ENCODE measurements at regions not wholly inside any gene's neighbourhood (a gene's known extent, or its start where the extent isn't known, plus 50 kb on each side); places are given as distances from the start of the nearest gene placed in this dataset.

DNA sequence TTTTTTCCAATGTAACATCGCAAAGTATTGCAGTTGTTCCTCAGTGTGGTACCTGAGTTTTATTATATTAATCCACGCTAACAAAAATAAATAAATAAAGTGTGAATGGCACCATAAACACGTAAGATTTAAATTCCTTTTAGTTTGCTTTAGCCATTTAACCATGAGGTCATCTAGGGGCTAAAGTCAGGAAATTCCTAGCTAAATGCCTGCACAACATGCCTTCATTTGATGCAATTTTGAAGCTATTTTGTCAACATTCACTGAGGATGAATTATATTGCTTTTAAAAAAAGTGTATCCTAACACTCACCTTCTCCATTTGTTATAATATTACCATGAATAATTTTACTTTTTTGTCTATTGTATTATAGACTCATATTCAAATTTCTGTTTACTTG is 714.4 kb downstream of the GATA3 start:
- Histone ChIP-seq H3K4me3 (ENCODE audit: control insufficient read depth in 1 of 2, extremely low read depth in 1 of 2, low read length in 1 of 2) (no peak overlapping the region), H3K27me3 (replicated peaks in 1 of 2; ENCODE audit: control insufficient read depth in 2 of 2, extremely low read depth in 1 of 2, insufficient read depth in 2 of 2, low read length in 1 of 2) (no peaks in the 10 kb centered on the region), H3K9me3 (no peaks in the 10 kb centered on the region), H3K36me3 (ENCODE audit: control insufficient read depth in 2 of 2, extremely low read depth in 1 of 2, insufficient read depth in 1 of 2, low read length in 1 of 2) (no peaks in the 10 kb centered on the region), H3K27ac (ENCODE audit: low read length) (no peak overlapping the region), H3K4me1 (ENCODE audit: control insufficient read depth in 1 of 2, extremely low read depth in 1 of 2, insufficient read depth in 2 of 2, low read length in 2 of 2) (no peaks in the 10 kb centered on the region)
- H3K27ac Mint-ChIP-seq: no peak overlapping the region
- CTCF ChIA-PET: no interaction called here
- POLR2A ChIA-PET: interaction anchor here in 1 of 2 donors (0.6 kb wide), 1 partner anchor 105 kb away, joined by 3 read pairs; no protein-coding TSS in a partner anchor
- no CpG with 5 or more reads among the region's 3 CpGs for WGBS (ENCODE audit: insufficient coverage)
- H3K27me3 Mint-ChIP-seq: no peaks in the 10 kb centered on the region
- no peaks in the 10 kb centered on the region for H3K9me3 Mint-ChIP-seq
- no peak for DNase-seq
- no peak overlapping the region for H3K4me3 Mint-ChIP-seq
- ATAC-seq (replicated peaks in 1 of 4): no peak
- H3K4me1 Mint-ChIP-seq: peaks cover 0 to 6% (median 0%) of the 10 kb centered on the region in 3 donors
- H3K36me3 Mint-ChIP-seq: no peaks in the 10 kb centered on the region

DNA sequence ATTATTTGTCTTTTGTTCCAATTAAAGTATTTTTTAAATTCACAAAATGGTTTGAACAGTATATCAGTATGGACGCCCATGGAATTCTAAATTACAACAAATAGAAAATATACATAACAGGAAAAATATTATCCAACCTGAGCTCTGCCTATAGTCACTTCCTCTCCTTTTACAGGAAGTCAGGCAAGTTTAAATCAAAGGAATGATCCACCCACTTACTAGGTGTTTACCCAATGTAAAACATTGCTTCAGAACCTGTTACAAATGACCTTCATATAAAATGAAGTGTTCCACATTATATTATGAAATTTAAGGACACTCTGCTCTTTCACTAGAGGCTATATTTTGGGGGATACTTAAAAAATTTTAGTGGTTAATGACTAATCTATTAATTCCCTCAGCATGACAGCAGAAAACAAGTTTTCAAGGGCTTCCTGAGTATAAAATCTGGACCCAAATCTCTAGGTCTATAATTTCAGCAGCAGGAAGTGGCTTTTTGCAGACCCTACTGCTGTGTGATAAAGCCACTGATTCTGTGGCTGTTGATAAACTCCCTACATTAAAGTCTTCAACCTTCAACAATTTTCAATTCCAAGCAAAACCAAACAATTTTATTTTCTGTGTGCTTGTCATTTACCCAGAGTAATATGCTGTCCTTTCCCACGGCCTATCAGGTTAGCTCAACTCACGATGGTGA is 722.6 kb downstream of the GATA3 start:
- no peak for DNase-seq
- WGBS (ENCODE audit: insufficient coverage): 73% methylated on average over 2 of the region's 3 CpGs
- H3K27ac Mint-ChIP-seq: peak overlapping the region; percentile 50 to 76
- Histone ChIP-seq H3K36me3 (ENCODE audit: control insufficient read depth in 2 of 2, extremely low read depth in 1 of 2, insufficient read depth in 1 of 2, low read length in 1 of 2) (no peaks in the 10 kb centered on the region), H3K4me1 (ENCODE audit: control insufficient read depth in 1 of 2, extremely low read depth in 1 of 2, insufficient read depth in 2 of 2, low read length in 2 of 2) (peaks cover 6 to 15% of the 10 kb centered on the region in 2 experiments), H3K27ac (ENCODE audit: low read length) (no peak overlapping the region), H3K4me3 (ENCODE audit: control insufficient read depth in 1 of 2, extremely low read depth in 1 of 2, low read length in 1 of 2) (no peak overlapping the region), H3K9me3 (no peaks in the 10 kb centered on the region), H3K27me3 (replicated peaks in 1 of 2; ENCODE audit: control insufficient read depth in 2 of 2, extremely low read depth in 1 of 2, insufficient read depth in 2 of 2, low read length in 1 of 2) (no peaks in the 10 kb centered on the region)
- peak; percentile 26 to 77 (median 43) for ATAC-seq (replicated peaks in 1 of 4)
- ChIA-PET POLR2A (no interaction called here), CTCF (no interaction called here)
- no peaks in the 10 kb centered on the region for H3K36me3 Mint-ChIP-seq
- H3K4me1 Mint-ChIP-seq: peaks cover 17 to 21% (median 20%) of the 10 kb centered on the region in 3 donors
- H3K9me3 Mint-ChIP-seq: no peaks in the 10 kb centered on the region
- H3K4me3 Mint-ChIP-seq: peak overlapping the region in 1 of 3 donors; percentile 39
- no peaks in the 10 kb centered on the region for H3K27me3 Mint-ChIP-seq

DNA sequence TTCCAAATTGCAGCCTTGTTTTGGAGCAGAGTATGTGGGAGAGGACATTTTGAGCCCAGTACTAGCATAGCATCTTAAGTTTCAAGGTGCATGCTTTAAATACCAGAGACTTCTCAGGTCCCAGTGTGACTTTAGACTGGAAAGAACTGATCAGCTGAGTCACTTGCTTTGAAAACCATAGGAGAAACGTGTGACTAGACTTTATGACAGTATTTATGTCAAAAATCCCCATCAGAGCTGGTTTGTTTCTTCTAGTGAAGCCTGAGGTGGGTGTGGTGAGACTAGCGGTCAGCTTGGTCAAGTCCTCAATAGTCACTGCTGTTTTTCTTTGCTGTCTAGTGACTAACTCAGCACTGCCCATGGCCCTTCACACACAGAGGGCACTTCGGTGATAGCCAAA is 724.2 kb downstream of the GATA3 start:
- DNase-seq: no peak
- CTCF ChIA-PET: interaction anchor here in 1 of 2 donors (0.5 kb wide), 1 partner anchor 11 kb away, joined by 5 read pairs; no protein-coding TSS in a partner anchor
- peaks cover 17 to 21% (median 20%) of the 10 kb centered on the region in 3 donors for H3K4me1 Mint-ChIP-seq
- Histone ChIP-seq H3K27ac (ENCODE audit: low read length) (no peak overlapping the region), H3K36me3 (ENCODE audit: control insufficient read depth in 2 of 2, extremely low read depth in 1 of 2, insufficient read depth in 1 of 2, low read length in 1 of 2) (no peaks in the 10 kb centered on the region), H3K27me3 (replicated peaks in 1 of 2; ENCODE audit: control insufficient read depth in 2 of 2, extremely low read depth in 1 of 2, insufficient read depth in 2 of 2, low read length in 1 of 2) (no peaks in the 10 kb centered on the region), H3K4me1 (ENCODE audit: control insufficient read depth in 1 of 2, extremely low read depth in 1 of 2, insufficient read depth in 2 of 2, low read length in 2 of 2) (peaks cover 6 to 15% of the 10 kb centered on the region in 2 experiments), H3K4me3 (ENCODE audit: control insufficient read depth in 1 of 2, extremely low read depth in 1 of 2, low read length in 1 of 2) (no peak overlapping the region), H3K9me3 (no peaks in the 10 kb centered on the region)
- H3K27me3 Mint-ChIP-seq: no peaks in the 10 kb centered on the region
- no peak overlapping the region for H3K27ac Mint-ChIP-seq
- H3K4me3 Mint-ChIP-seq: no peak overlapping the region
- H3K9me3 Mint-ChIP-seq: no peaks in the 10 kb centered on the region
- H3K36me3 Mint-ChIP-seq: no peaks in the 10 kb centered on the region
- POLR2A ChIA-PET: interaction anchor here in 1 of 2 donors (0.6 kb wide), 1 partner anchor 311 kb away, joined by 6 read pairs; no protein-coding TSS in a partner anchor
- ATAC-seq (replicated peaks in 1 of 4): no peak
- 100% methylated on average over 1 of the region's 3 CpGs for WGBS (ENCODE audit: insufficient coverage)

DNA sequence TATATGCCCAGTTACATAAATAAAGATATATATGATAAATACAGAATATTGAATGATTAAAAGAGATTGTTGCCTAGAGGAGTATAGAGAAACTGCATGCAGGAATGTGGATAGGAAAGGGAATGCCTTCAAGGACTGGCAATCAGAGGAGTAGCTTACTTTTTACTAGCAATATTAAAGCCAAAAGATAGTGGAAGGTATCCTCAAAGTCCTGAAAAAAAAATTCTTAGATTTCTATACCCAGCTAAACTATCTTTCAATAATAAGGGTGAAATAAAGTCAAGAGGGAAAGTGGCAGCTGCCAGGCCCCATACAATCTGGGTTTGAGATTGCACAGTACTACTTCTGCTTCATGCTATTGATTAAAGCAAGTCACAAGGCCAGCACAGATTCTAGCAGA is 733.2 kb downstream of the GATA3 start:
- Mint-ChIP-seq H3K4me3 (no peak overlapping the region), H3K9me3 (peaks cover 3 to 23% (median 23%) of the 10 kb centered on the region in 3 donors), H3K36me3 (peaks cover 3% of the 10 kb centered on the region), H3K27ac (no peak overlapping the region), H3K27me3 (peaks cover 0 to 10% of the 10 kb centered on the region in 2 donors), H3K4me1 (no peaks in the 10 kb centered on the region)
- no peaks in the 10 kb centered on the region for H3K36me3 ChIP-seq (ENCODE audit: control insufficient read depth in 2 of 2, extremely low read depth in 1 of 2, insufficient read depth in 1 of 2, low read length in 1 of 2)
- H3K27ac ChIP-seq (ENCODE audit: low read length): no peak overlapping the region
- no peaks in the 10 kb centered on the region for H3K4me1 ChIP-seq (ENCODE audit: control insufficient read depth in 1 of 2, extremely low read depth in 1 of 2, insufficient read depth in 2 of 2, low read length in 2 of 2)
- POLR2A ChIA-PET: no interaction called here
- H3K9me3 ChIP-seq: peaks cover 2% of the 10 kb centered on the region
- H3K4me3 ChIP-seq (ENCODE audit: control insufficient read depth in 1 of 2, extremely low read depth in 1 of 2, low read length in 1 of 2): no peak overlapping the region
- no peaks in the 10 kb centered on the region for H3K27me3 ChIP-seq (replicated peaks in 1 of 2; ENCODE audit: control insufficient read depth in 2 of 2, extremely low read depth in 1 of 2, insufficient read depth in 2 of 2, low read length in 1 of 2)
- CTCF ChIA-PET: no interaction called here
- DNase-seq (no peak), ATAC-seq (replicated peaks in 1 of 4) (no peak)

DNA sequence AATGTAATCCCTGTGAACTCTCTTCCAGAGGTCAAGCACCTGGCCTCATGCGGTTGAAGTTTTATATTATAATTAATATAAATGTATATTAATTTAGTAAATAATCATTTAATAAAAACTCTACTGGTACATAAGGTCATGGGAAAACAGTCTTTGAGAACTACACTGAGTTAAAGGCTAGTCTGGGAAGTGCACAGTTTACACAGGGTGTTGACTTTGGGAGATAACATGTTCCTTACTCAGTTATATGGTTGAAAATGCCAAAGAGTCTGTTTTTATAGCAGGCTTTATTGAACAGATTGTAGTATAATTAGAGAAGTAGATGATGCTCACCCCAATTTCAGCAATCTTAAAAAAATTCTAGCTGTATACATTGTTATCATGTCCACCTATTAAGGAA is 735.9 kb downstream of the GATA3 start:
- no peak for ATAC-seq (replicated peaks in 1 of 4)
- POLR2A ChIA-PET: no interaction called here
- peaks cover 8 to 23% (median 23%) of the 10 kb centered on the region in 3 donors for H3K9me3 Mint-ChIP-seq

DNA sequence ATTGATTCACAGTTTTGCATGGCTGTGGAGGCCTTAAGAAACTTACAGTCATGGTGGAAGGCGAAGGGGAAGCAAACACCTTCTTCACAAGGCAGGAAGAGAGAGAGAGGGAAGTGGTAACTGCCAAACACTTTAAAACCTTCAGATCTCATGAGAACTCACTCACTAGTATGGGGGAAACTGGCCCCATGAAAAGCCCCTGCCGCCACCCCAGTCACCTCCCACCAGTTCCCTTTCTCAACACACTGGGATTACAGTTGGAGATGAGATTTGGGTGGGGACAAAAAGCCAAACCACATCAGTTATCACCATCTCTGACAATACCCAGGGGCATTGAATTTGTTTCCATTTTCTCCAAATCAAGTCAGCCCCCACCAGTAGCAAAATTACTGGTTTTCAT is 740.4 kb downstream of the GATA3 start:
- H3K27ac ChIP-seq (ENCODE audit: low read length): no peak overlapping the region
- ATAC-seq (replicated peaks in 1 of 4) (no peak), DNase-seq (no peak)
- WGBS (ENCODE audit: insufficient coverage): no CpG with 5 or more reads among the region's 2 CpGs
- H3K27me3 Mint-ChIP-seq: no peaks in the 10 kb centered on the region
- CTCF ChIA-PET: interaction anchor here in 1 of 2 donors (0.5 kb wide), 1 partner anchor 976 kb away, joined by 3 read pairs; no protein-coding TSS in a partner anchor
- no peaks in the 10 kb centered on the region for H3K9me3 ChIP-seq
- H3K27ac Mint-ChIP-seq: peak overlapping the region in 1 of 2 donors; percentile 49
- POLR2A ChIA-PET: no interaction called here
- no peaks in the 10 kb centered on the region for H3K36me3 ChIP-seq (ENCODE audit: control insufficient read depth in 2 of 2, extremely low read depth in 1 of 2, insufficient read depth in 1 of 2, low read length in 1 of 2)
- H3K4me3 ChIP-seq (ENCODE audit: control insufficient read depth in 1 of 2, extremely low read depth in 1 of 2, low read length in 1 of 2): no peak overlapping the region
- H3K27me3 ChIP-seq (replicated peaks in 1 of 2; ENCODE audit: control insufficient read depth in 2 of 2, extremely low read depth in 1 of 2, insufficient read depth in 2 of 2, low read length in 1 of 2): no peaks in the 10 kb centered on the region
- H3K4me1 Mint-ChIP-seq: peaks cover 5 to 12% (median 6%) of the 10 kb centered on the region in 3 donors
- no peaks in the 10 kb centered on the region for H3K4me1 ChIP-seq (ENCODE audit: control insufficient read depth in 1 of 2, extremely low read depth in 1 of 2, insufficient read depth in 2 of 2, low read length in 2 of 2)
- no peak overlapping the region for H3K4me3 Mint-ChIP-seq
- H3K36me3 Mint-ChIP-seq: no peaks in the 10 kb centered on the region
- H3K9me3 Mint-ChIP-seq: peaks cover 0 to 4% (median 0%) of the 10 kb centered on the region in 3 donors

More for the DNA sequence above, 735.9 kb downstream of the GATA3 start:
- H3K4me3 Mint-ChIP-seq: no peak overlapping the region
- Histone ChIP-seq H3K27me3 (replicated peaks in 1 of 2; ENCODE audit: control insufficient read depth in 2 of 2, extremely low read depth in 1 of 2, insufficient read depth in 2 of 2, low read length in 1 of 2) (no peaks in the 10 kb centered on the region), H3K27ac (ENCODE audit: low read length) (no peak overlapping the region), H3K36me3 (ENCODE audit: control insufficient read depth in 2 of 2, extremely low read depth in 1 of 2, insufficient read depth in 1 of 2, low read length in 1 of 2) (no peaks in the 10 kb centered on the region), H3K4me1 (ENCODE audit: control insufficient read depth in 1 of 2, extremely low read depth in 1 of 2, insufficient read depth in 2 of 2, low read length in 2 of 2) (no peaks in the 10 kb centered on the region), H3K9me3 (peaks cover 2% of the 10 kb centered on the region), H3K4me3 (ENCODE audit: control insufficient read depth in 1 of 2, extremely low read depth in 1 of 2, low read length in 1 of 2) (no peak overlapping the region)
- no peak for DNase-seq
- H3K4me1 Mint-ChIP-seq: peaks cover 4 to 11% (median 6%) of the 10 kb centered on the region in 3 donors
- H3K27me3 Mint-ChIP-seq: no peaks in the 10 kb centered on the region
- no peaks in the 10 kb centered on the region for H3K36me3 Mint-ChIP-seq
- H3K27ac Mint-ChIP-seq: no peak overlapping the region
- CTCF ChIA-PET: interaction anchor here (0.5 kb wide), 2 partner anchors 322 to 1033 kb away, joined by 4 read pairs; no protein-coding TSS in a partner anchor
- WGBS (ENCODE audit: insufficient coverage): no CpG with 5 or more reads among the region's 1 CpG
